SU-DHL-6 (cell line): ENCODE measurements at regions not wholly inside any gene's neighbourhood (a gene's known extent, or its start where the extent isn't known, plus 50 kb on each side); places are given as distances from the start of the nearest gene placed in this dataset.

ENCODE experiments used
- H2AFZ ChIP-seq: fragments of 200-600 bp; sonication (generic); 2 replicates; pipeline ENCODE4 v1.6.1; 2014; ENCODE audit warnings: low read depth, mild to moderate bottlenecking, moderate library complexity, mixed read lengths, antibody characterized with exemption, low read length; ENCODE audit not compliant: severe bottlenecking
- H3F3A ChIP-seq: fragments of 200-600 bp; shearing (Covaris generic); 2 replicates; pipeline ENCODE4 v1.6.0; 2016; ENCODE audit warnings: antibody characterized with exemption, mild to moderate bottlenecking; ENCODE audit not compliant: insufficient read depth
- H3K27ac ChIP-seq: fragments of 200-600 bp; sonication (generic); 2 replicates; pipeline ENCODE4 v1.5.1; 2016; ENCODE audit warnings: low read depth, mild to moderate bottlenecking, low read length, moderate library complexity, mixed read lengths
- H3K27me3 ChIP-seq: fragments of 200-600 bp; sonication (generic), shearing (Covaris generic); 2 replicates; pipeline ENCODE4 v1.6.0; 2014; ENCODE audit warnings: mild to moderate bottlenecking, low read length
- H3K36me3 ChIP-seq: fragments of 200-600 bp; sonication (generic); 2 replicates; pipeline ENCODE4 v1.6.1; 2014; ENCODE audit warnings: mild to moderate bottlenecking, low read length, mixed read lengths
- H3K4me2 ChIP-seq: fragments of 300-600, 200-600 bp; shearing (Covaris generic), sonication (generic); 2 replicates; pipeline ENCODE4 v1.6.0; 2014; ENCODE audit warnings: low read length, low read depth, mild to moderate bottlenecking; ENCODE audit not compliant: poor library complexity, severe bottlenecking
- H3K4me3 ChIP-seq: fragments of 200-600 bp; sonication (generic); 2 replicates; pipeline ENCODE4 v1.5.1; 2014; ENCODE audit warnings: antibody characterized with exemption, low read length, mild to moderate bottlenecking, mixed read lengths; ENCODE audit not compliant: insufficient read depth, poor library complexity, severe bottlenecking
- H3K79me2 ChIP-seq: fragments of 200-600 bp; sonication (generic); 2 replicates; pipeline ENCODE4 v1.6.1; 2014; ENCODE audit warnings: mild to moderate bottlenecking, low read length, moderate library complexity; ENCODE audit not compliant: insufficient read depth
- H3K9ac ChIP-seq: fragments of 200-600 bp; sonication (generic); 2 replicates; pipeline ENCODE4 v1.7.0; 2014; ENCODE audit warnings: mild to moderate bottlenecking, low read length
- H3K9me2 ChIP-seq: fragments of 200-600 bp; sonication (generic); replicated peaks from 2 replicates; pipeline ENCODE4 v1.6.1; 2014; ENCODE audit warnings: low read length; ENCODE audit not compliant: insufficient read depth
- H3K9me3 ChIP-seq: fragments of 200-600 bp; sonication (generic); 2 replicates; pipeline ENCODE4 v1.6.1; 2014; ENCODE audit warnings: low read length, mixed read lengths; ENCODE audit not compliant: insufficient read depth
- H4K20me1 ChIP-seq: fragments of 200-600 bp; sonication (generic); 2 replicates; pipeline ENCODE4 v1.6.1; 2014; ENCODE audit warnings: low read depth, mild to moderate bottlenecking, antibody characterized with exemption, low read length, moderate library complexity, mixed read lengths
- CTCF ChIP-seq: fragments of 200-600 bp; sonication (generic); IDR thresholded peaks from one replicate; pipeline ENCODE4 v1.5.1; 2017; ENCODE audit warnings: antibody characterized with exemption, mild to moderate bottlenecking, low read length, moderate library complexity; ENCODE audit not compliant: insufficient read depth, poor library complexity, severe bottlenecking
- EZH2phosphoT487 ChIP-seq: fragments of 200-600 bp; sonication (generic), shearing (Covaris generic); conservative IDR thresholded peaks from 2 replicates; pipeline ENCODE4 v1.6.1; 2018; ENCODE audit warnings: mild to moderate bottlenecking, antibody characterized with exemption, low read length, moderate library complexity, mixed read lengths

- Histone ChIP-seq H3K79me2 (no peaks in the 10 kb centered on the region), H2AFZ (no peak overlapping the region), H3K9ac (no peak overlapping the region), H3F3A (no peaks in the 10 kb centered on the region), H3K4me2 (no peak overlapping the region), H4K20me1 (no peaks in the 10 kb centered on the region), H3K27me3 (no peaks in the 10 kb centered on the region), H3K9me2 (no peaks in the 10 kb centered on the region), H3K9me3 (no peaks in the 10 kb centered on the region), H3K27ac (no peak overlapping the region), H3K36me3 (no peaks in the 10 kb centered on the region), H3K4me3 (no peak overlapping the region)
- TF ChIP-seq EZH2phosphoT487 (no peak), CTCF (no peak)
Measured at GRCh38 chr16:73710526-73710925, 586.1 kb upstream of the PSMD7 start.

DNA sequence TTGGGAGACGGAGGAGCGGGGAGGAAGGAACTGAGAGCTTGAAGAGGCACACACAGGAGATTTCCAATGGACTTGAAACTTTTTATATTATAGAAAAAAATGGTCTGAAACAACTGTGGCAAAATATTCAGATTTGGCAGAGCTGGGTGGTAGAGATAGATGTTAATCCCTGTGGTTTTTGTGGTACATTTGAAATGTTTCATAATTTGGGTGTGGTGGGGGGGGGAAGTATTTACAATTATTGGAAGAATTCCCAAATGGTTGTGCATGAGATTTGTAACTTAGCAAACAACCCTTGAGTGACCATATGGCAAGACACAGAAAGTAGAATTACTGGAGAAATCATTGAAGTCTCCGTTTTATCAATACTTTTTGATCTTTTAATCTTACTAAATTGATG is 588.8 kb upstream of the PSMD7 start:
- no peak for TF ChIP-seq EZH2phosphoT487
- TF ChIP-seq CTCF, result no peak
- Histone ChIP-seq H3K9ac (no peak overlapping the region), H3K79me2 (no peaks in the 10 kb centered on the region), H3K36me3 (no peaks in the 10 kb centered on the region), H3K4me3 (no peak overlapping the region), H2AFZ (no peak overlapping the region), H3K9me3 (no peaks in the 10 kb centered on the region), H4K20me1 (no peaks in the 10 kb centered on the region), H3K27me3 (no peaks in the 10 kb centered on the region), H3K27ac (no peak overlapping the region), H3K4me2 (no peak overlapping the region), H3K9me2 (no peaks in the 10 kb centered on the region), H3F3A (no peaks in the 10 kb centered on the region)

DNA sequence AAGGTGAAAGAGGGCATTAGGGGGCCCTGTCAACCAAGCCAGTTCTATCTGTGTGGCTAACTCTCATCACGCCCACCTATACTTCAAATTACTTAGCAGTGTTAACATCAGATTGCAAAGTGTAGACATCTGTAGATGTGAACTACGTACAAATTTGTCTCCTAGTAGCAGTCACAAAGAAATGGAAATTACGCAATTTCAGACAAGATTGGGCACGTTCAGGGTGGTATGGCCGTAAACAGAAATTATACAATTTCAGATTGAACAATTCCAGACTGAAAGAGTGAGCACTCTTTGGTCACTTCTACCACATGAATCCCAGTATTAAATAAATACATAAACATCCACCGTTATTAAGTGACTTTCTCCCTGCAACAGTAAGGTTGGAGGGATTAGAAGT is 592.7 kb upstream of the PSMD7 start:
- no peaks in the 10 kb centered on the region for H3K9me2 ChIP-seq
- no peaks in the 10 kb centered on the region for H3K36me3 ChIP-seq
- H3K9ac ChIP-seq, result no peak overlapping the region
- no peak overlapping the region for H3K27ac ChIP-seq
- H2AFZ ChIP-seq, result no peak overlapping the region
- H3K4me2 ChIP-seq, result no peak overlapping the region
- H3K79me2 ChIP-seq, result no peaks in the 10 kb centered on the region
- no peak for TF ChIP-seq CTCF
- no peak for TF ChIP-seq EZH2phosphoT487
- no peaks in the 10 kb centered on the region for H3K9me3 ChIP-seq
- no peaks in the 10 kb centered on the region for H4K20me1 ChIP-seq
- no peaks in the 10 kb centered on the region for H3F3A ChIP-seq
- H3K4me3 ChIP-seq, result no peak overlapping the region
- no peaks in the 10 kb centered on the region for H3K27me3 ChIP-seq

- no peaks in the 10 kb centered on the region for H3K36me3 ChIP-seq
- no peaks in the 10 kb centered on the region for H3K9me3 ChIP-seq
- H3K4me2 ChIP-seq, result no peak overlapping the region
- H3K9me2 ChIP-seq, result no peaks in the 10 kb centered on the region
- no peak overlapping the region for H3K27ac ChIP-seq
- no peak overlapping the region for H2AFZ ChIP-seq
- H3F3A ChIP-seq, result no peaks in the 10 kb centered on the region
- H4K20me1 ChIP-seq, result no peaks in the 10 kb centered on the region
- no peaks in the 10 kb centered on the region for H3K79me2 ChIP-seq
- TF ChIP-seq CTCF (no peak), EZH2phosphoT487 (no peak)
- no peak overlapping the region for H3K4me3 ChIP-seq
- no peak overlapping the region for H3K9ac ChIP-seq
- no peaks in the 10 kb centered on the region for H3K27me3 ChIP-seq
Measured at GRCh38 chr16:73697336-73697735, 599.3 kb upstream of the PSMD7 start.
